GM19043 (cell line): ENCODE measurements at regions not wholly inside any gene's neighbourhood (a gene's known extent, or its start where the extent isn't known, plus 50 kb on each side); places are given as distances from the start of the nearest gene placed in this dataset.
"Not testable (repeated sequence)": the region's sequence is repeated elsewhere in the genome, so short reads cannot be mapped to it uniquely, and the experiment has no call there.

Source experiments
- ATAC-seq: cut with Tn5 transposase; IDR thresholded peaks from one replicate; pipeline ENCODE4 v1.9.1; 2021; ENCODE audit warnings: low read depth; ENCODE audit not compliant: unreplicated experiment

DNA sequence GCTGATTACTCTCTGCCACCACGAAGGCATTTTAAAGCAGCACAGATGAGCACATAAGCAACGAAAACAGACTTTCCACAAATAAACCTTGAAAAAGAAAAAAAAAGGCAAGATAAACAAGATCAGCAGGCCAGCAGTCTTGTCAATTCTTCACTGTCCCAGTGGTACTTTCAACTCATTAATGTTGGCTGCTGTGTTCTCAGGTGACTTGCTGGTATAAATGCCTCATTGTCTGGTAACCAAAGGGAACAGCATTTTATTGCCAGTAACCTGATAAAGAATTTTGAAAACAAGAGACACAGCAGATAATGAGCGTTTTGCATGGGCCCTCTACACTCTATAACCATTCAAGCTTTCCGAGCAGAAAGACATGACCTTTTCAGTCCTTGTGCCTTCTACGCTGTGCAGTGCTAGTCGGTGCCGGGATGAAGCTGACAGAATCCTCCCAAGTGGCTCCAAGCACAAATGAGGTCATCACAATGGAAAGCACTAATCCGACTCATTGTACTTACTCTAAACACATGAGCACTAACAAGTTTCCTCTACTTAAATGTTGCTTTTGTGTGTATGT is 242.9 kb upstream of the FRG1 start:
- not testable (repeated sequence) for ATAC-seq

DNA sequence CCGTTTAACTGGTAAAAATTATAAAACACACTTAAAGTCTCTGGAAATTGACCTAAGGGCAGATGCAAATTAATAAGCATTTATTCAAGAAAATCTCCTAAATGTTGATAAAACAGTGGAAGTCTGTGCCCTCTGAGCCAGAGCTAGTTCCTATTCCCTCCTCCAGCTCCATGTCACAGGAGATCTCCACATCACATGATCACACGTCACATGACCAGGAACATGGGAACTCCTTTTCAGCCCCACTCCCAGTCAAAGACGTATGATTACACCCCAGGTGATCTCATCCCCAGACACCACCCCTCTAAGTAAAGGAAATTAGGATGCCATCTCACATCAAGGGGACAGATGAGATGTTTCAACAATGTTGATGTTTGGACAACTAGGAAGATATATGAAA is 237.7 kb upstream of the FRG1 start:
- ATAC-seq, result not testable (repeated sequence)

DNA sequence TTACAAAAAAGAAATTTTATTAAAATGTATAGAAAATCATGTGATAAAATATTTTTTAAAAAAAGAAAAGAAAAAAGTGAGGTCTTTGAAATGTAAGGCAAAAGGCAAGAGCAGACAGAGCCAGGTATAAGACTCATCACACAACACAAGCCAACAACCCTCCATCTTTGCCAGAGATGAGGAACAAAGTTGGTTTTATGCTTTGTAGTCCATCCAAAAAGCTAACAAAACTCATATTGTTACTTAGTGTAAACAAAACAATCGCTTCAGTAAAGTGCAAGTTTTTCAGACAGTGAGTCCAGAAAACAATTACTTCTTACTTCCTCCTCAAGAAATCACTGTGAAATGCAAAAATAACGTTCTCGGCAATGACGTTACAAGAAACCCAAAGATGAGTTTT is 233.9 kb upstream of the FRG1 start:
- ATAC-seq, result not testable (repeated sequence)

DNA sequence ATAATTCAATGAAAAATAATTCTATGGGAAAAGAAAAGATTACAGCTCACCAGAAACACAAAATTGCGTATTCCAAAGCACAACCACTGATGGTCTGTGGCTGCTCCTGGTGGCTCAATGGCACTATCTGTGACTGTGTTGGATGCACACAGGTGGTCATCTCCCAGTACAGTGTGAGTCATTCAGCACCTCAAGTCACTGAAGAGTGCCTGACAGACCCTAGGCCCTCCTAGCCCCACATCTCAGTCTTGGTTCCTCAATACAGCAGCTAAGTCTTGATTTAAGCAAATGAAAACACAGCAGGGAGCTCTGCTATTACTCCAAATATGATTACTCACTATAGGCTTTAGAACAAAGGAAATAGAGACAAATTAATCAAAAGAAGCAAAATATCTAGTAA is 233.4 kb upstream of the FRG1 start:
- not testable (repeated sequence) for ATAC-seq

DNA sequence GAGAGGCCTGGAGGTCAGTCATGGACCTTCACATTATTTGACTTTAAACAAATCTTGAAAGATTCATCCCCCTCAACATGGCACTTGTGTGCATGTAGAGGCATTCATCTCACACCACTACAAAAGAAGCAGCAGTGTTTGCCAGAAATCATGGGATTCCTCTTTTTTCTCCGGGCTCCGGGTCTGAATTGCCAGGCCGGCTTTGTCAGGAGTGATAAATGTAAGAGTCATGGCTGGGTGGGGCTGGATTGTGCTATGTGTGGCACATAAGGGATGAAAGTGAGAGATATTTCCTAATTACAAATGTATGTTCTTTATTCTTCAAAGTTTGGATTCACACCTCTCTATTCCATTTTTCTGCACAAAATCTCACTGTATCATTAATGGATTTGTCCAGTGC is 228.7 kb upstream of the FRG1 start:
- ATAC-seq, result not testable (repeated sequence)

DNA sequence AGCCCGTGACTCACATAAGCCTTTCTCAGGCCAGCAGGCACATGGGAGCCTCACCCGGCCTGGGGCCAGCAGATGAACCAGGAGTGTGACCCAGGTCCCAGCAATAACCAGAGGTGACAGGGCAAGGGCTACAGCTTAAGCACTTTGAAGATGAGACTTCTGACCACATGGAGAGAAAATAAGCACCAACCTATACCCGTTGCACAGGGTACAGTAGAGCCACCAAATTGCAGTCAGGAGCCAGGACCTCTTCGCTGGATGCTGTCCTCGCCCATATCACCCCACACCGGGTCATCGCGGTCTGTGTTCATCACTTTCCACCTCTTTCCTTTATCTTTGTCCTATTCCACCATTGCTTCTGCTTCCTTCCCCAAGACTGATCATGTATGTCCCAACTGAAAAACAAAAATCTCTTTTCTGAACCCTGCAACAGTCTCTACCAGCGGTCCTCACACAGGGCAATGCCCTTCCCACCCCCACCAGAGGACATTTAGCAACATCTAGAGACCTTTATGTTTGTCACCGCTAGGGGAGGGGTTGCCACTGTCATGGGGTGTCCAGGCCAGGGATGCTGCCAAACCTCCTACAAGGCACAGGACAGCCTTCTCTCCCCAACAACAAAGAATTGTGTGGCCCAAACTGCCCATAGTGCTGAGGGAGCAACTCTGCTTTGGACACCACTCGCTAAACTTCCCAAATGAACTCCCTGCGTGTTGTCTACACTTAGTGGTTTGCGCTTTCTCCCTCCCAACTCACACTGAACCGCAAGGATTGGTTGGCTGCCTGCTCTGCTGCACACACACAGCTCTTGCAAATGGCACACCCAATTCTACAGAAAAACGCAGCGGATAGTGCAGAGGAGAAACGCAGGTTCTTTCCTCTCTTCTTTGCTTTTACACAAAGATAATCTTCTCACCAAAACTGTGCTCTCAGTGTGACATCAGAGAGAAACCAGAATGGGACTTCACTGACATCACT is 219.4 kb upstream of the FRG1 start:
- ATAC-seq, result not testable (repeated sequence)

DNA sequence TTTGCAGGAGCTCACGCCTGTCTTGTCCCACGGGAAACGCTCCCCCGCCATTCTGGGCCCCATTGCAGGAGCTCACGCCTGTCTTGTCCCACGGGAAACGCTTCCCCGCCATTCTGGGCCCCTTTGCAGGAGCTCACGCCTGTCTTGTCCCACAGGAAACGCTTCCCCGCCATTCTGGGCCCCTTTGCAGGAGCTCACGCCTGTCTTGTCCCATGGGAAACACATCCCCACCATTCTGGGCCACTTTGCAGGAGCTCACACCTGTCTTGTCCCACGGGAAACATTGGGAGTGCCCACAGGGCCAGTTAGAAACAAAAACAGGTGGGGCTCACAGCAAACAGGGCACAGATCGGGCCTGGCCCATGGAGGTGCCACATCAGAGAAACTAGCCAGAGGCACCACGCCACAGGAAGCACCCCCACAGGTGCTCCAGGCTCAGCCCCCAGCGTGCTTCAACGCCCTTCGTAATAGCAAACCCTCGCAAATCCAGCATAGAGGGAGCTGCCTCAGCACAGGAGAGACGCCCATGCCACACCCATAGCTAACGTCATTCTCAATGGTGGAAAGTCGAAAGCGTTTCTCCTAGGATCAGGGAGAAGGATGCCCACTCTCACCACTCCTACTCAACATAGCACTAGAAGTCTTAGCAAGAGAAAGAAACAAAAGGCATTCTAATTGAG is 218.2 kb upstream of the FRG1 start:
- ATAC-seq, result not testable (repeated sequence)

DNA sequence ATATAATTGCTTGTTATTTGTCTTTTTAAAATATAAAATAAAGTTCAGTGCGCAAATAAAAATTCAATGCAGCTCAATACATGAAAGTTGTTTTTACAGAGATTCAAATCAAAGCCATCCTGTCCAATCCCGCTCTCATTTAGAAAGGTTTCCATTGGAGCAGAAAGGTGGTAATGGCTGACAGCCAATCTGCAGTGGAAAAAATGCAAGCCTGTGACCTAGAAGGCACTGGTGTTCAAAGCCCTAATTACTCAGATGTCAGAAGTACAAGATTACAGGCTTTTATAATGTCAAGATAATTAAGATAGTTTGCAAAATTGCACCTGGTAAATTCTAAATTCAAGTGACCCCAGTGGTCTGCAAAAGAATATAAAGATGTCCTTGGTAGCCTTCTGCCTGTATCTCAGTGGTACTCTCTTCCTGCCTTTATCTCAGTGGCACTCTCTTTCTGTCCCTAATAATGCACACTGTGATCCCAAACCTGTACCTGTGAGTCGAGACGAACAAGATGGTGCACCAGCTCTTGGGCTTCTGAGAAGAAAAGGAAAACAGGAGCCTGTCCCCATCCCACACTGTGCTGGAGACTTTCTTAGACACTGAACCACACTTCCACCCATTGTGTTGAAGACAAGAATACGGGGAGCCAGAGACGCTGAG is 212.6 kb upstream of the FRG1 start:
- not testable (repeated sequence) for ATAC-seq

DNA sequence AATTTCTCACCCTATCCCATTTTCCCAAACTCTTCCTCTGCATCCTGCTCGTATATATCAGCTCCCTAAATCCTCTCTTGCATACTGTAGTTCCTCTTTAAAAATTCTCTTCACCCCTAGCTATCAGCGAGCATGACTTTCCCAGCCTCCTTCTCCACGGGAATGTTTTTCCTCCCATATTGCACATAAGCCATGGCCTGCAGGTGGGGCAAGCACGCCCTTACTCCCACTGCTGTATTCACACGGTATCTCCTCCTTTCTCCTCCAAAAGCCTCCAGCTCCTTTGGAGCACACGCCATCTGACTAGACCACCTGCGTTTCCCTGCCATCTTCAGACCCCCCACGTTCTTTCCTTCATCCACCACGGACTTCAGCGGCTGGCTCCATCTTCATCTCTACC is 208.7 kb upstream of the FRG1 start:
- ATAC-seq, result not testable (repeated sequence)

DNA sequence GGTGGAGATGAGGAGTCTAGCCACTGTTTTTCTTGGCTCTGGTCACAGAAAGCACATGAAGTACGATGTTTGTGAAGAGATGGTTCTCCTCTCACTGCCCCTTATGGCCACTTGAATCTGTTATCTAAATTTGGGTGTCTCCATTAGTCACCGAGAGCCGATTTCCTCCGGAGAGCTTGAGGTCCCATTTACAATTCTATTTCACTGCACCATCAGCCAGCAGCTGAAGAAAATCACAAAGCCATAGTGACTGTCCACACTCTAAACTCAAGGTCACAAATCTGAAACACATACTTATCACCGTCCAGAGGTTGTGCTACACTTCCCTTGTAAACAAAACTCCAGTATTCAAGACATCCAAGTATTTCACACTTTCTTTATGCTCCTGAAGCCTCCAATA is 207.2 kb upstream of the FRG1 start:
- not testable (repeated sequence) for ATAC-seq

DNA sequence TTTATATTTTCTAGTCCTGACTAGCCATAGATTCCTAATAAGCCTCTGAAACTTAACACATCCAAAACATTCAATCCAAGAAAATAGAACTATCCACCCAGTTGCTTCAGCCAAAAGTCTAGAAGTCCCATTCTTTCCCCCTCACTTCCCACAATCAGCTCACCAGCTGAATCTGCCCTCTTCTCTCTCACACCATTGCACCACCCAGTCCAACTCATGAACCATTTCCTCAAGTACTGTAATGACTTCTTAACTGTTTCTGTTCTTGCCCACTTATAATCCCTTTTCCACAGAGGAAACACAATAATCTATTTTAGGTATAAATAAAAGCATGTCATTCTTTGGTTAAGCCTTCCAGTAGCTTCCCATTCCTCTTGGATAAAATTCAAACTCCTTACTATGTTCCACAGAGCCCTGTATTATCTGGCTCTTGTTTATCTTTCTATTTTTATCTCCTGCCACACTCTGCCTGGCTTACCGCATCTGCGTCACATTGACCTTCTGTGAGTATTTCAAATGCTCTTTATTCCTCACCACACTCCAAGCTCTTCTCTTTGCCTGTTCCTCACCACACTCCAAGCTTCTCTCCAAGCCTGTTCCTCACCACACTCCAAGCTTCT is 205.9 kb upstream of the FRG1 start:
- ATAC-seq, result not testable (repeated sequence)

DNA sequence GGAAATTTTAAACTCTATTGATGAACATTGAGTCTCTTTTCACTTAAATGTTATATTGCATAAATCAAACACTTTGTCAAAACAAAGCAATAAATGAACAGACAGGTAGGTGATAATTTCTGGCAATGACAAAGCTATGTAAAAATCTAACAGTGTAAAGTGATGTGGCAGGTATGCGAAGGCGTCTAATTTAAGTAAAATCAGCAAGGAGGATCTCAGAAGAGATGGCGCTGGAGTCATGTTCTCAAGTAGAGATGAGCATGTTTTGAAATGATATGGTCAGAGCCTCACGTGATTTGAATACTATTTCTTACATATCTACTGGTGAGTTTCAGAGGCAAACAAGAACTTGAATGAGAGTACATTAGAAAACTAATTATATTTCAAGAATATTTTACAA is 204.0 kb upstream of the FRG1 start:
- not testable (repeated sequence) for ATAC-seq

DNA sequence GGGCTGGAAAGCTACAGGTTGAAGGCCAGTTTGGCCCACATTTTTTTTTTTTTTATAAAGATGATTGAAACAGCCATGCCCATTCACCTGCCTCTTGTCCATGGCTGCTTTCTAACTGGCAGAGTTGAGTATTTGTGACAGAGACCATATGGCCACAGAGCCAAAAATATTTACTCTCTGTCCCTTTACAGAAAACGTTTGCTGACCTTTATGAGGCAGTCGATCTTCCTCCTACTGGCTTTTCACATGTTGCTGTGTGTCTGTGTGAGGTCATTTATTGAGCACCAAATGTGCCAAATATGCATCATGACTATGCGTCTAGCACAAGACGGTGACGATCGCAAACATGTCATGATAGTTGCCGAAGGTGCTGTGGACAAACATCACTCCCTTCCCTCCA is 200.6 kb upstream of the FRG1 start:
- not testable (repeated sequence) for ATAC-seq

DNA sequence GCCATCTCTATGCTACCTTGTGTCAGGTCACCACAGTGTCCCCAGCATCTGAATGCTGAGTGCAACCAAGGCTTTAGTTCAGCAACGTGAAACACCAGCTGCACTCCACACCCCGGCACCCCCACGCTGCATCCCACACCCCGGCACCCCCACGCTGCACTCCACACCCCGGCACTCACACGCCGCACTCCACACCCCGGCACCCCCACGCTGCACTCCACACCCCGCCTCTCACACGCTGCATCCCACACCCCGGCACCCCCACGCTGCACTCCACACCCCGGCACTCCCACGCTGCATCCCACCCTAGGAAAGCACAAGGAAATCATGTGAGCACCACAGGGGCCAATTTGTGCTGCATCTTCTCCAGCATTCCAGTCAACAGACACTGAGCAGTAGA is 199.8 kb upstream of the FRG1 start:
- ATAC-seq, result no peak

DNA sequence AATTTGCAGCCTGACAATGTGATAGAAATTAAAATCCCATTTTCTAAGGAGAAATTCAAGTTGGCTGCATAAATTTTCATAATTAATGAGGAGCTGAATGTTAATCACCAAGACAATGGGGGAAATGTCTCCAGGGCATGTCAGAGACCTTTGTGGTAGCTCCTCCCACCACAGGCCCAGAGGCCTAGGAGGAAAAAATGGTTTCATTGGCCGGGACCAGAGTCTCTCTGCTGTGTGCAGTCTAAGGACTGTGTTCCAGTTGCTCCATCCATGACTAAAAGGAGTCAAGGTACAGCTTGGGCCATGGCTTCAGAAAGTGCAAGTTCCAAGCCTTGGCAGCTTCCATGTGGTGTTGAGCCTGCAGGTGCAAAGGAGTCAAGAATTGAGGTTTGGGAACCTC is 187.6 kb upstream of the FRG1 start:
- not testable (repeated sequence) for ATAC-seq

DNA sequence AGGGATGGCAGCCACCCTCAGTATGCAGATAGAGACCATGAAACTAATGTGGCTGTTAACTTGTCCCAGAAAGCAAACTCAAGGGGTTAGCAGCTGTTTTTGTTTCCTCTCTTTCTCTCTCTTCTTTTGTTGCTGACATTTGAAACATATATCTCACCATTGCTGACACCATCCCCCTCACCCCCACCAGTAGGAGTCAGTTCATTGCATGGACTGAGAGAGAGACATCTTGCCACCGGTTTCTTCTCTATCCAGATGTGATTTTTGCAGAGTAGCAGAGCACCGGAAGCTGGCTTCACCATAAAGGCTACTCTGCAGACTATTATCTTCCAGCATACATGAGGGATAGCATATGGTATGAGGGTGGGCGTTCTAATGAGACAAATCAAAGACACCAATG is 177.1 kb upstream of the FRG1 start:
- ATAC-seq, result no peak

DNA sequence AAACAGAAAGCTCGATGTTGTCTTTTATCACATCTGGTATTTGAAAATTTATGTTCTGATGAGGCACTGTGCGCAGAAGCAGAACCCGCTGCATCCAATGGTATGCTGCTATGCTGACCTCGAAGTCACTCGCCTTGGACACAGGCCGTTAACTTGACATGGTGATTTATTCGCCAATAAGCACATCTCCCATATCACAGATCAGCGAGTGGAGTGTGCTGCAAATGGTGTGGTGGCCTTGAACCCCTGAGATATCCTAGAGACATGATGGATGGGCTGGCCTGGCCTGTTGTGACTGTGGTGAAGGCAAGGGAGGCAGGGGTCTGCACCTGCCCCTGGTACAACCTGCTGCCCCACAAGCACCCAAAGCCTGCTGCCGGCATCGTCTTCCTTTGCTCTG is 175.4 kb upstream of the FRG1 start:
- no peak for ATAC-seq

DNA sequence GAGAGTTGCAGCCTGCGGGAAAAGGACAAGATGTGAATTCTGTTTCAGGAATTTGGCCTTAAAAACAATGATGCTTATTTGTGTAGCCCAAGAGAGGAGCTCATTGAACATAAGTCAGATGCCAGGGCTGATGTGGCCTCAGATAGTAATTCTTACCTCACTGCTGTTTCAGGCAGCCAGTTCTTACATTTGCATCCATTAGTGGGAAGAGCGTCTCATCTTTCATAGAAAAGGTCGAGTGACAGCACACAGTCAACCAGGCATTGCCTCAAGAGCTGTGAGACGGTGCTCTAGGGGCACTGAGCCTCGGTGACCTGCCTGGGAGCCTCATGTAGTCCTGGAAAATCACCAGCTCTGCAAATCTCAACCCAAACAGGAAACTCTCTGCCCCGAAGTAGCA is 174.9 kb upstream of the FRG1 start:
- no peak for ATAC-seq

DNA sequence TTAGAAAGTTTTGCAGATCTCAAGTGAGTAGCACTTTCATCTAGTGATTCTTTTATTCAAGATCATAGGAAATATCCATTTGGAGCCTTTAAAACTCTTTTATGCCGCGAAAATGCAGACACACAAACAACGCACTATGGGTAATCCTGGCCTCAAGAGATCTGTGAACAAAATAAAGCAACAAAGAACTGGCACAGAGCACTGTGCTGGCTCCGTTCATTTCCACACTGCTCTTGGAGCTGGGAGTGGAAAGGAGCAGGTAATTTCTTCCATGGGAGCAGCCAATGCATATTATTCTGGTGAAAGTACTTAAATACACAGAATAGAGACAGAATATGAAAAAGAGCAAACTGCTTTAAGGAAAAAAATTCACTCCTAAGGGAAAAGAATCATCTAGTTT is 172.7 kb upstream of the FRG1 start:
- no peak for ATAC-seq

DNA sequence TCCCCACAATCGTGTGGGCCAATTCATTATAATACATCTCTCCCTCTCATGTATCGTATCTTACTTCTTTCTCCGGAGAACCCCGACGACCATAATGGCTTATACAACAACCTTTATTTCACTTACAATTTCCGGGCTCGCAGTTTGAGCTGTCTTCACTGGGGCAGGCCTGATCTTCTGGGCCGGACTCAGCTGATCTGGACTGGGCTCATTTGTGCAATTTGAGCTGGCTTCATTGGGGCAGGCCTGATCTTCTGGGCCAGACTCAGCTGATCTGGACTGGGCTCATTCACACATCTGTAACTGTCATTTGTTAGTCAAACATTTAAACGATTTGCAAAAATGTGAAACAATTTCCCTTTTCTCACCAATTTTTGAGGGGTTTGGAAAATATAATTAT is 171.5 kb upstream of the FRG1 start:
- no peak for ATAC-seq
